ENCODE measurements at regions not wholly inside any gene's neighbourhood (a gene's known extent, or its start where the extent isn't known, plus 50 kb on each side); places are given as distances from the start of the nearest gene placed in this dataset.
A peak's percentile ranks its signal among the peaks of the same experiment; 100 is the strongest.

GRCh38 chr21:15326032-15326867 is 261.4 kb upstream of the NRIP1 start:
- no peak for DNase-seq

- no peak for DNase-seq
Measured at GRCh38 chr21:15327637-15328265, 263.0 kb upstream of the NRIP1 start.

- DNase-seq, result no peak
Measured at GRCh38 chr21:15329191-15329590, 264.4 kb upstream of the NRIP1 start.

- no peak for DNase-seq
Measured at GRCh38 chr21:15330872-15331271, 266.1 kb upstream of the NRIP1 start.

GRCh38 chr21:15332572-15332971 is 267.8 kb upstream of the NRIP1 start:
- no peak for DNase-seq

- peak; percentile 10 to 58 for DNase-seq
Measured at GRCh38 chr21:15333136-15333710, 268.4 kb upstream of the NRIP1 start.

GRCh38 chr21:15333951-15334350 is 269.2 kb upstream of the NRIP1 start:
- peak; percentile 81 to 83 for DNase-seq

GRCh38 chr21:15343066-15343465 is 278.3 kb upstream of the NRIP1 start:
- no peak for DNase-seq

- no peak for DNase-seq
Measured at GRCh38 chr21:15352009-15352408, 287.2 kb upstream of the NRIP1 start.

GRCh38 chr21:15353546-15353945 is 288.7 kb upstream of the NRIP1 start:
- peak in 1 of 2 donors; percentile 25 for DNase-seq

- no peak for DNase-seq
Measured at GRCh38 chr21:15354516-15354915, 289.7 kb upstream of the NRIP1 start.

GRCh38 chr21:15355066-15355465 is 290.3 kb upstream of the NRIP1 start:
- no peak for DNase-seq

GRCh38 chr21:15359251-15359650 is 294.5 kb upstream of the NRIP1 start:
- DNase-seq, result no peak

GRCh38 chr21:15362458-15362857 is 297.7 kb upstream of the NRIP1 start:
- DNase-seq, result no peak

- DNase-seq, result no peak
Measured at GRCh38 chr21:15363921-15364320, 299.1 kb upstream of the NRIP1 start.

GRCh38 chr21:15365751-15366392 is 301.1 kb upstream of the NRIP1 start:
- no peak for DNase-seq

GRCh38 chr21:15366555-15366954 is 301.8 kb upstream of the NRIP1 start:
- no peak for DNase-seq

GRCh38 chr21:15367061-15367626 is 302.3 kb upstream of the NRIP1 start:
- no peak for DNase-seq

- DNase-seq, result no peak
Measured at GRCh38 chr21:15370462-15370975, 305.7 kb upstream of the NRIP1 start.

GRCh38 chr21:15373941-15374340 is 309.1 kb upstream of the NRIP1 start:
- no peak for DNase-seq

- DNase-seq, result no peak
Measured at GRCh38 chr21:15379776-15380175, 315.0 kb upstream of the NRIP1 start.

GRCh38 chr21:15383588-15383987 is 318.8 kb upstream of the NRIP1 start:
- no peak for DNase-seq

GRCh38 chr21:15390049-15390448 is 325.2 kb upstream of the NRIP1 start:
- DNase-seq, result no peak
